ENCODE measurements at regions not wholly inside any gene's neighbourhood (a gene's known extent, or its start where the extent isn't known, plus 50 kb on each side); places are given as distances from the start of the nearest gene placed in this dataset.

DNA sequence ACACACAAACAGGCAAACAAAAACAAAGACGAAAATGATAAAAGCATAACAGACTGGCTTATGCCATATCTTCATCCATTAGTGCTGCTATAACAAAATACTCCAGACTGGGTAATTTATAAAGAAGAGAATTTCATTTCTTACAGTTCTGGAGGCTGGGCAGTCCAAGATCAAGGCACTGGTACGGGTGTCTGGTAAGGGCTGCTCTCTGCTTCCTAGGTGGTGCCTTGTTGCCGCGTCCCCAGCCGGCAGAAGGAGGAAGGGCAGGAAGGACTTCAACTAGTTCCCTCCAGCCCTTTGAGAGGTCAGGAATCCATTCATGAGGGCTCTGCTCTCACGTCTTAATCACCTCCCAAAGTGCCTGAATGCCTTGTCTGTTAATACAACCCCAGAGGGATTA is 122.6 kb downstream of the BOD1 start:
- no peak for TF ChIP-seq POLR2AphosphoS5 (IDR thresholded peaks at IDR 0.05; ENCODE audit: low read depth, low read length)
- TF ChIP-seq POLR2A (IDR thresholded peaks at IDR 0.05; ENCODE audit: low read depth, low read length): no peak
